ENCODE measurements at regions not wholly inside any gene's neighbourhood (a gene's known extent, or its start where the extent isn't known, plus 50 kb on each side); places are given as distances from the start of the nearest gene placed in this dataset.

DNA sequence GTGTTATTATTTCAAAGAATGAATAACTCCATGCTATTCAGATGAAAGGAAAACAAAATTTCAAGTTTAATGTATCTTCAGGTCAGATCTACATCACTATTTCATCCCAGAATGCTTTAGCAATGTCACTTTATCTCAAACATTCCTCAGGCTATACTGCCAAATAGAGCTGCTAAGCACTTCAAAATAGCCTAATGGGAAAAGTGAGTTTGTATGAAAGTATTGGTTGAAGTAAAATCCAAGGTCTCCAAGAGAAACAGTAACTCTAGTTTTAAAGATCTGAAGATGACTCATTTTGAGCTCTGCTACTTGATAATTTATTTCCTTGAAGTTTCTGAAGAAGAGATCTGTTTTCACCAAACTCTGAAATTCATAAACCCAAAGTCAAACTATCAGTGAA, 466.2 kb upstream of the FOXG1 start:
- Histone ChIP-seq H3K79me1 (ENCODE audit: low read depth, low read length) (no peaks in the 10 kb centered on the region), H3K4me1 (ENCODE audit: control insufficient read depth in 2 of 2, insufficient read depth in 1 of 2, low read depth in 1 of 2, low read length in 2 of 2) (no peaks in the 10 kb centered on the region), H2AFZ (ENCODE audit: low read length) (no peak overlapping the region), H3K4me2 (ENCODE audit: insufficient read depth, low read length, poor library complexity, severe bottlenecking) (no peak overlapping the region), H4K91ac (ENCODE audit: low read depth, low read length, poor library complexity) (no peak overlapping the region), H2BK120ac (ENCODE audit: low read depth, low read length) (no peak overlapping the region), H2BK15ac (ENCODE audit: low read length) (no peak overlapping the region), H2BK5ac (ENCODE audit: low read length) (no peak overlapping the region), H3K9ac (ENCODE audit: low read depth, low read length, poor library complexity) (no peak overlapping the region), H3K27ac (replicated peaks; ENCODE audit: low read length) (no peak overlapping the region), H3K4ac (ENCODE audit: low read length) (no peak overlapping the region), H3K23ac (ENCODE audit: low read depth, low read length, poor library complexity) (no peak overlapping the region), H3K36me3 (replicated peaks in 1 of 2; ENCODE audit: control insufficient read depth in 2 of 2, insufficient read depth in 2 of 2, low read length in 2 of 2) (no peaks in the 10 kb centered on the region), H3K27me3 (ENCODE audit: control insufficient read depth in 3 of 3, insufficient read depth in 3 of 3, low read depth in 1 of 3, low read length in 3 of 3) (no peaks in the 10 kb centered on the region), H3K4me3 (ENCODE audit: low read length in 2 of 2) (no peak overlapping the region), H2AK5ac (ENCODE audit: low read depth, low read length) (no peak overlapping the region), H3K18ac (ENCODE audit: low read length) (no peak overlapping the region), H3K9me3 (replicated peaks in 1 of 2; ENCODE audit: control insufficient read depth in 2 of 2, insufficient read depth in 1 of 2, low read depth in 1 of 2, low read length in 2 of 2) (no peaks in the 10 kb centered on the region), H2BK12ac (ENCODE audit: low read length) (no peak overlapping the region), H3K14ac (ENCODE audit: low read length) (no peak overlapping the region), H4K8ac (ENCODE audit: low read depth, low read length) (no peak overlapping the region)
- DNase-seq (ENCODE audit: low spot score): no peak

DNA sequence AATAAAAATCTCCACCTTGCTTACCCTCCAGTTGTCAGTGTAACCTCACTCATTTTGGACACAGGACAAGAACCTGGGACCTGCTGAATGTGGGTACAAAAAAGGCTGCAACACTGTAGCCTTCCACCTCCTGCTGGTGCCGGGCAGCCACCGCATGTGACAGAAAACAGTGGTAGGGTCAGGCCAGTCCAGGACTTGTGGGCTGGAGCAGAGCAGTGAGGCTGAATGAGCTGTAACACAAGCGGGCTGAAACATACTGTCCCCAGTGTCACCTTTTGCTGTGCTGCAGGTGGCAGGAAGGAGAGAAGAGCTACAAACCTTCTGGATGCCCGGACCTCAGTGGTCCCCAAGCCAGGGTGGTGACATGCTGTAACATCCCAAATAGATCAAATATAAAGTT, 465.4 kb upstream of the FOXG1 start:
- no peaks in the 10 kb centered on the region for H3K36me3 ChIP-seq (replicated peaks in 1 of 2; ENCODE audit: control insufficient read depth in 2 of 2, insufficient read depth in 2 of 2, low read length in 2 of 2)
- no peak overlapping the region for H3K27ac ChIP-seq (replicated peaks; ENCODE audit: low read length)
- no peak overlapping the region for H3K4me3 ChIP-seq (ENCODE audit: low read length in 2 of 2)
- no CpG with 5 or more reads among the region's 4 CpGs for WGBS, 2 donors (ENCODE audit: extremely low coverage in 2 of 2, insufficient read length in 2 of 2, insufficient replicate concordance in 1 of 2)
- H3K23ac ChIP-seq (ENCODE audit: low read depth, low read length, poor library complexity): no peak overlapping the region
- H3K4ac ChIP-seq (ENCODE audit: low read length): no peak overlapping the region
- H2AFZ ChIP-seq (ENCODE audit: low read length): no peak overlapping the region
- H2BK5ac ChIP-seq (ENCODE audit: low read length): no peak overlapping the region
- H3K79me1 ChIP-seq (ENCODE audit: low read depth, low read length): no peaks in the 10 kb centered on the region
- no peaks in the 10 kb centered on the region for H3K9me3 ChIP-seq (replicated peaks in 1 of 2; ENCODE audit: control insufficient read depth in 2 of 2, insufficient read depth in 1 of 2, low read depth in 1 of 2, low read length in 2 of 2)
- no peak overlapping the region for H4K91ac ChIP-seq (ENCODE audit: low read depth, low read length, poor library complexity)
- no peaks in the 10 kb centered on the region for H3K27me3 ChIP-seq (ENCODE audit: control insufficient read depth in 3 of 3, insufficient read depth in 3 of 3, low read depth in 1 of 3, low read length in 3 of 3)
- H4K8ac ChIP-seq (ENCODE audit: low read depth, low read length): no peak overlapping the region
- H3K4me1 ChIP-seq (ENCODE audit: control insufficient read depth in 2 of 2, insufficient read depth in 1 of 2, low read depth in 1 of 2, low read length in 2 of 2): no peaks in the 10 kb centered on the region
- no peak overlapping the region for H3K9ac ChIP-seq (ENCODE audit: low read depth, low read length, poor library complexity)
- H3K14ac ChIP-seq (ENCODE audit: low read length): no peak overlapping the region
- no peak overlapping the region for H2AK5ac ChIP-seq (ENCODE audit: low read depth, low read length)
- no peak overlapping the region for H3K4me2 ChIP-seq (ENCODE audit: insufficient read depth, low read length, poor library complexity, severe bottlenecking)
- H3K18ac ChIP-seq (ENCODE audit: low read length): no peak overlapping the region
- DNase-seq (ENCODE audit: low spot score): no peak
- H2BK15ac ChIP-seq (ENCODE audit: low read length): no peak overlapping the region
- no peak overlapping the region for H2BK12ac ChIP-seq (ENCODE audit: low read length)
- no peak overlapping the region for H2BK120ac ChIP-seq (ENCODE audit: low read depth, low read length)

DNA sequence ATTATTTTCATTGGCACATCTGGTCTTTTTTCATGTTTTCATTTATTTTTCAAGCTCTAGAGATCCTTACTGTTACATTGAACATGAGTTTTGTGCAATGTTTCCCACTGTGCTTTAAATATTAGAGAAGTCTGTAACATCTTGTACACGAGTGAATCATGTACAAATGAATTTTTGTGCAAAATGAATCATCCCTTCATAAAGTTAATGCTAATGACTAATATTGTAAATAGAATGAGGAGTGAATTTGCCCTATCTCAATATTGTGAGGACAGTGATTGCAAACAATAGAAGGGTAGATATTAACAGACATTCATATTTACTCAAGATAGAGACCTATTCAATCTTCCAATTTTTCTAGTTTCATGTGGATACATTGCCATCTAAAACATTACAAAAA, 463.3 kb upstream of the FOXG1 start:
- H2AK5ac ChIP-seq (ENCODE audit: low read depth, low read length): no peak overlapping the region

DNA sequence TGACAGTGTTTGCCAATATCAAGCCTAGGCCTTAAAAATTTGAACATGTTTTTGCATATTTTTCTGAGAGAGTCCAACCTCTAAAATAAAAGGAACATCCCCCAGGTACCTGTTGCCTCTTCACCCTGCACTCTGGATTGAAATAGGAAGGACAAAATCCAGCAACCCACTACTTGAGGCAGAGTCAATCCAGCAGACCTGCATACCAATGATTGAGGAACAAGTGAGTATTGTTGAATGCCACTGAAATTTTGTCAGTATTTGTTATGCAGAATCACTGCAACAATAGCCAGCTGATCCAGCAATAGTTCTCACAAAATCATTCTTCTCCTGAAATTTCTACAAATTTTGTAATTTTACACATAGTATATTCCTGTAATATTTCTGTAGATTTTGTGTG, 460.6 kb upstream of the FOXG1 start:
- Histone ChIP-seq H3K14ac (ENCODE audit: low read length) (no peak overlapping the region), H3K27ac (replicated peaks; ENCODE audit: low read length) (no peak overlapping the region), H3K18ac (ENCODE audit: low read length) (no peak overlapping the region), H3K4me3 (ENCODE audit: low read length in 2 of 2) (no peak overlapping the region), H3K9me3 (replicated peaks in 1 of 2; ENCODE audit: control insufficient read depth in 2 of 2, insufficient read depth in 1 of 2, low read depth in 1 of 2, low read length in 2 of 2) (no peaks in the 10 kb centered on the region), H3K79me1 (ENCODE audit: low read depth, low read length) (no peaks in the 10 kb centered on the region), H3K4ac (ENCODE audit: low read length) (no peak overlapping the region), H2AFZ (ENCODE audit: low read length) (no peak overlapping the region), H2BK12ac (ENCODE audit: low read length) (no peak overlapping the region), H3K27me3 (ENCODE audit: control insufficient read depth in 3 of 3, insufficient read depth in 3 of 3, low read depth in 1 of 3, low read length in 3 of 3) (no peaks in the 10 kb centered on the region), H3K36me3 (replicated peaks in 1 of 2; ENCODE audit: control insufficient read depth in 2 of 2, insufficient read depth in 2 of 2, low read length in 2 of 2) (no peaks in the 10 kb centered on the region), H2BK5ac (ENCODE audit: low read length) (no peak overlapping the region), H3K9ac (ENCODE audit: low read depth, low read length, poor library complexity) (no peak overlapping the region), H2BK120ac (ENCODE audit: low read depth, low read length) (no peak overlapping the region), H3K23ac (ENCODE audit: low read depth, low read length, poor library complexity) (no peak overlapping the region), H3K4me2 (ENCODE audit: insufficient read depth, low read length, poor library complexity, severe bottlenecking) (no peak overlapping the region), H2BK15ac (ENCODE audit: low read length) (no peak overlapping the region), H4K8ac (ENCODE audit: low read depth, low read length) (no peak overlapping the region), H2AK5ac (ENCODE audit: low read depth, low read length) (no peak overlapping the region), H3K4me1 (ENCODE audit: control insufficient read depth in 2 of 2, insufficient read depth in 1 of 2, low read depth in 1 of 2, low read length in 2 of 2) (peaks cover 2% of the 10 kb centered on the region in 2 donors), H4K91ac (ENCODE audit: low read depth, low read length, poor library complexity) (no peak overlapping the region)
- DNase-seq (ENCODE audit: low spot score): no peak

More for the DNA sequence above, 463.3 kb upstream of the FOXG1 start:
- DNase-seq (ENCODE audit: low spot score): no peak
- no CpG with 5 or more reads among the region's 1 CpG for WGBS, 2 donors (ENCODE audit: extremely low coverage in 2 of 2, insufficient read length in 2 of 2, insufficient replicate concordance in 1 of 2)
- Histone ChIP-seq H2BK12ac (ENCODE audit: low read length) (no peak overlapping the region), H3K9me3 (replicated peaks in 1 of 2; ENCODE audit: control insufficient read depth in 2 of 2, insufficient read depth in 1 of 2, low read depth in 1 of 2, low read length in 2 of 2) (no peaks in the 10 kb centered on the region), H2BK5ac (ENCODE audit: low read length) (no peak overlapping the region), H3K4me2 (ENCODE audit: insufficient read depth, low read length, poor library complexity, severe bottlenecking) (no peak overlapping the region), H3K27me3 (ENCODE audit: control insufficient read depth in 3 of 3, insufficient read depth in 3 of 3, low read depth in 1 of 3, low read length in 3 of 3) (no peaks in the 10 kb centered on the region), H3K4me1 (ENCODE audit: control insufficient read depth in 2 of 2, insufficient read depth in 1 of 2, low read depth in 1 of 2, low read length in 2 of 2) (no peaks in the 10 kb centered on the region), H3K23ac (ENCODE audit: low read depth, low read length, poor library complexity) (no peak overlapping the region), H3K18ac (ENCODE audit: low read length) (no peak overlapping the region), H2BK120ac (ENCODE audit: low read depth, low read length) (no peak overlapping the region), H3K27ac (replicated peaks; ENCODE audit: low read length) (no peak overlapping the region), H3K9ac (ENCODE audit: low read depth, low read length, poor library complexity) (no peak overlapping the region), H3K4me3 (ENCODE audit: low read length in 2 of 2) (no peak overlapping the region), H4K91ac (ENCODE audit: low read depth, low read length, poor library complexity) (no peak overlapping the region), H3K79me1 (ENCODE audit: low read depth, low read length) (no peaks in the 10 kb centered on the region), H2AFZ (ENCODE audit: low read length) (no peak overlapping the region), H3K14ac (ENCODE audit: low read length) (no peak overlapping the region), H2BK15ac (ENCODE audit: low read length) (no peak overlapping the region), H4K8ac (ENCODE audit: low read depth, low read length) (no peak overlapping the region), H3K36me3 (replicated peaks in 1 of 2; ENCODE audit: control insufficient read depth in 2 of 2, insufficient read depth in 2 of 2, low read length in 2 of 2) (no peaks in the 10 kb centered on the region), H3K4ac (ENCODE audit: low read length) (no peak overlapping the region)

Data from neuronal stem cell (in vitro differentiated cells).